SK-N-SH treated with all-trans-retinoic acid at 6 μM for 48 hours (cell line): ENCODE measurements at regions not wholly inside any gene's neighbourhood (a gene's known extent, or its start where the extent isn't known, plus 50 kb on each side); places are given as distances from the start of the nearest gene placed in this dataset.

Experiments
- ATAC-seq: fragments of 200-7000 bp; cut with Tn5 transposase; 3 replicates; pipeline ENCODE4 v1.9.1; 2020; ENCODE audit warnings: mild to moderate bottlenecking, moderate library complexity
- ARNTL ChIP-seq: fragments of 450-650 bp; formaldehyde crosslinking; IDR thresholded peaks from 2 replicates; pipeline ENCODE4 v1.5.0; 2020; ENCODE audit warnings: low read depth, mild to moderate bottlenecking, moderate library complexity, borderline replicate concordance
- BACH2 ChIP-seq: fragments of 250-450 bp; sonication (Bioruptor Pico); IDR thresholded peaks from 2 replicates; pipeline ENCODE4 v1.9.0; 2021; ENCODE audit warnings: mild to moderate bottlenecking, borderline replicate concordance
- CSDC2 ChIP-seq: fragments of 250-450 bp; sonication (Bioruptor Pico); IDR thresholded peaks from 2 replicates; pipeline ENCODE4 v1.5.0; 2020; ENCODE audit warnings: mild to moderate bottlenecking, moderate library complexity
- CSRNP3 ChIP-seq: fragments of 250-450 bp; sonication (Bioruptor Pico); IDR thresholded peaks from 2 replicates; pipeline ENCODE4 v1.5.1; 2021; ENCODE audit warnings: mild to moderate bottlenecking, moderate library complexity
- ESRRG ChIP-seq: fragments of 250-450 bp; sonication (Bioruptor Pico); IDR thresholded peaks from 2 replicates; pipeline ENCODE4 v1.6.1; 2021; ENCODE audit warnings: mild to moderate bottlenecking
- GLIS3 ChIP-seq: fragments of 250-450 bp; sonication (Bioruptor Pico); IDR thresholded peaks from 2 replicates; pipeline ENCODE4 v1.5.0; 2020; ENCODE audit warnings: mild to moderate bottlenecking, moderate library complexity
- ISL1 ChIP-seq: fragments of 250-450 bp; sonication (Bioruptor Pico); IDR thresholded peaks from 2 replicates; pipeline ENCODE4 v2.1.2; 2022; ENCODE audit warnings: mild to moderate bottlenecking, moderate library complexity
- OSR1 ChIP-seq: fragments of 250-450 bp; sonication (Bioruptor Pico); IDR thresholded peaks from 2 replicates; pipeline ENCODE4 v1.8.0; 2022; ENCODE audit warnings: moderate library complexity, mild to moderate bottlenecking, inconsistent platforms
- PATZ1 ChIP-seq: fragments of 250-450 bp; sonication (Bioruptor Pico); IDR thresholded peaks from 2 replicates; pipeline ENCODE4 v1.8.0; 2020; ENCODE audit warnings: mild to moderate bottlenecking, moderate library complexity, borderline replicate concordance
- POU6F1 ChIP-seq: fragments of 250-450 bp; sonication (Bioruptor Pico); IDR thresholded peaks from 2 replicates; pipeline ENCODE4 v1.8.0; 2021; ENCODE audit warnings: low read depth, mild to moderate bottlenecking, moderate library complexity, borderline replicate concordance
- PPARA ChIP-seq: fragments of 250-450 bp; sonication (Bioruptor Pico); IDR thresholded peaks from 2 replicates; pipeline ENCODE4 v1.5.0; 2020; ENCODE audit warnings: mild to moderate bottlenecking, borderline replicate concordance
- RARB ChIP-seq: fragments of 250-450 bp; sonication (Bioruptor Pico); IDR thresholded peaks from 2 replicates; pipeline ENCODE4 v1.8.0; 2021; ENCODE audit warnings: mild to moderate bottlenecking, moderate library complexity
- SNAI2 ChIP-seq: fragments of 250-450 bp; sonication (Bioruptor Pico); IDR thresholded peaks from 2 replicates; pipeline ENCODE4 v1.5.0; 2020; ENCODE audit warnings: mild to moderate bottlenecking, moderate library complexity
- TCF4 ChIP-seq: fragments of 250-450 bp; sonication (Bioruptor Pico); IDR thresholded peaks from 2 replicates; pipeline ENCODE4 v1.8.0; 2021; ENCODE audit warnings: mild to moderate bottlenecking, moderate library complexity, borderline replicate concordance
- TOX ChIP-seq: fragments of 250-450 bp; sonication (Bioruptor Pico); IDR thresholded peaks from 2 replicates; pipeline ENCODE4 v1.8.0; 2021; ENCODE audit warnings: mild to moderate bottlenecking, moderate library complexity, borderline replicate concordance
- ZC3H10 ChIP-seq: fragments of 250-450 bp; sonication (Bioruptor Pico); IDR thresholded peaks from 2 replicates; pipeline ENCODE4 v1.5.1; 2021; ENCODE audit warnings: mild to moderate bottlenecking, moderate library complexity
- ZFP3 ChIP-seq: fragments of 250-450 bp; sonication (Bioruptor Pico); IDR thresholded peaks from 2 replicates; pipeline ENCODE4 v1.5.0; 2020; ENCODE audit warnings: mild to moderate bottlenecking, moderate library complexity
- ZFP30 ChIP-seq: fragments of 450-650 bp; formaldehyde crosslinking; IDR thresholded peaks from 2 replicates; pipeline ENCODE4 v1.5.0; 2022; ENCODE audit warnings: mild to moderate bottlenecking, moderate library complexity
- ZNF565 ChIP-seq: fragments of 450-650 bp; formaldehyde crosslinking; conservative IDR thresholded peaks from 2 replicates; pipeline ENCODE4 v1.5.0; 2020; ENCODE audit warnings: low read depth, mild to moderate bottlenecking, moderate library complexity
- ZNF70 ChIP-seq: fragments of 450-650 bp; formaldehyde crosslinking; IDR thresholded peaks from 2 replicates; pipeline ENCODE4 v1.5.0; 2020; ENCODE audit warnings: mild to moderate bottlenecking, moderate library complexity
- ZNF8 ChIP-seq: fragments of 450-650 bp; formaldehyde crosslinking; IDR thresholded peaks from 2 replicates; pipeline ENCODE4 v1.5.0; 2020; ENCODE audit warnings: mild to moderate bottlenecking, moderate library complexity
- TF ChIP-seq, protein P1 (sequence below): fragments of 250-450 bp; sonication (Bioruptor Pico); IDR thresholded peaks from 2 replicates; pipeline ENCODE4 v1.5.0; 2020; ENCODE audit warnings: mild to moderate bottlenecking, moderate library complexity
- TF ChIP-seq, protein P2 (sequence below): fragments of 250-450 bp; sonication (Bioruptor Pico); IDR thresholded peaks from 2 replicates; pipeline ENCODE4 v1.5.1; 2020; ENCODE audit warnings: low read depth, mild to moderate bottlenecking, moderate library complexity

GRCh38 chr2:63777816-63778215 lies 63.9 kb upstream of the UGP2 start:
- no peak for ATAC-seq
- TF ChIP-seq TCF4 (CRISPR knock-in tag) (no peak), POU6F1 (no peak), SNAI2 (CRISPR knock-in tag) (no peak), ISL1 (no peak), BACH2 (CRISPR knock-in tag) (no peak), ZFP30 (no peak), ZNF8 (CRISPR knock-in tag) (no peak), ZNF565 (no peak), CSRNP3 (CRISPR knock-in tag) (no peak), TOX (CRISPR knock-in tag) (no peak), GLIS3 (CRISPR knock-in tag) (no peak), ZFP3 (CRISPR knock-in tag) (no peak), PPARA (no peak), CSDC2 (CRISPR knock-in tag) (no peak), PATZ1 (no peak), ZC3H10 (CRISPR knock-in tag) (no peak), ESRRG (CRISPR knock-in tag) (no peak), ARNTL (no peak)
- TF ChIP-seq, protein P1, sequence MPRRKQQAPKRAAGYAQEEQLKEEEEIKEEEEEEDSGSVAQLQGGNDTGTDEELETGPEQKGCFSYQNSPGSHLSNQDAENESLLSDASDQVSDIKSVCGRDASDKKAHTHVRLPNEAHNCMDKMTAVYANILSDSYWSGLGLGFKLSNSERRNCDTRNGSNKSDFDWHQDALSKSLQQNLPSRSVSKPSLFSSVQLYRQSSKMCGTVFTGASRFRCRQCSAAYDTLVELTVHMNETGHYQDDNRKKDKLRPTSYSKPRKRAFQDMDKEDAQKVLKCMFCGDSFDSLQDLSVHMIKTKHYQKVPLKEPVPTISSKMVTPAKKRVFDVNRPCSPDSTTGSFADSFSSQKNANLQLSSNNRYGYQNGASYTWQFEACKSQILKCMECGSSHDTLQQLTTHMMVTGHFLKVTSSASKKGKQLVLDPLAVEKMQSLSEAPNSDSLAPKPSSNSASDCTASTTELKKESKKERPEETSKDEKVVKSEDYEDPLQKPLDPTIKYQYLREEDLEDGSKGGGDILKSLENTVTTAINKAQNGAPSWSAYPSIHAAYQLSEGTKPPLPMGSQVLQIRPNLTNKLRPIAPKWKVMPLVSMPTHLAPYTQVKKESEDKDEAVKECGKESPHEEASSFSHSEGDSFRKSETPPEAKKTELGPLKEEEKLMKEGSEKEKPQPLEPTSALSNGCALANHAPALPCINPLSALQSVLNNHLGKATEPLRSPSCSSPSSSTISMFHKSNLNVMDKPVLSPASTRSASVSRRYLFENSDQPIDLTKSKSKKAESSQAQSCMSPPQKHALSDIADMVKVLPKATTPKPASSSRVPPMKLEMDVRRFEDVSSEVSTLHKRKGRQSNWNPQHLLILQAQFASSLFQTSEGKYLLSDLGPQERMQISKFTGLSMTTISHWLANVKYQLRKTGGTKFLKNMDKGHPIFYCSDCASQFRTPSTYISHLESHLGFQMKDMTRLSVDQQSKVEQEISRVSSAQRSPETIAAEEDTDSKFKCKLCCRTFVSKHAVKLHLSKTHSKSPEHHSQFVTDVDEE = no peak
- TF ChIP-seq, protein P2, sequence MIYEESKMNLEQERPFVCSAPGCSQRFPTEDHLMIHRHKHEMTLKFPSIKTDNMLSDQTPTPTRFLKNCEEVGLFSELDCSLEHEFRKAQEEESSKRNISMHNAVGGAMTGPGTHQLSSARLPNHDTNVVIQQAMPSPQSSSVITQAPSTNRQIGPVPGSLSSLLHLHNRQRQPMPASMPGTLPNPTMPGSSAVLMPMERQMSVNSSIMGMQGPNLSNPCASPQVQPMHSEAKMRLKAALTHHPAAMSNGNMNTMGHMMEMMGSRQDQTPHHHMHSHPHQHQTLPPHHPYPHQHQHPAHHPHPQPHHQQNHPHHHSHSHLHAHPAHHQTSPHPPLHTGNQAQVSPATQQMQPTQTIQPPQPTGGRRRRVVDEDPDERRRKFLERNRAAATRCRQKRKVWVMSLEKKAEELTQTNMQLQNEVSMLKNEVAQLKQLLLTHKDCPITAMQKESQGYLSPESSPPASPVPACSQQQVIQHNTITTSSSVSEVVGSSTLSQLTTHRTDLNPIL (CRISPR knock-in tag) = no peak

DNA sequence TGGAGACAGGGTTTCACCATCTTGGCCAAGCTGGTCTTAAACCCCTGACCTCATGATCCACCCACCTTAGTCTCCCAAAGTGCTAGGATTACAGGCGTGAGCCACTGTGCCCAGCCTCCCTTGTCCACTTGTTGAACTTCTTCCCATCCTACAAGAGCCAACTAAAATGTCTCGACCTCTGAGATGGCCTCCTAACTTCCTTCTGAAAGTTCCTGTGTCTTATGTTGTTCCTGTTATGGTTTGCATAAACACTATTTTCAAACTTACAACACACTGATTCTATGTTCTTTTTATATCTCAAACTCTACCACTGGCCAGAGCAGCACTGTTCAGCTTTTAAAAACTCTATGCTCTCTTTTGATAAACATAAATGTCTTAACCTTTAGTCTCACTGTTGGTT lies 63.3 kb upstream of the UGP2 start:
- ATAC-seq = no peak
- TF ChIP-seq ZNF8 (CRISPR knock-in tag) (no peak), PPARA (no peak), RARB (no peak), OSR1 (CRISPR knock-in tag) (no peak), POU6F1 (no peak), CSDC2 (CRISPR knock-in tag) (no peak), ZC3H10 (CRISPR knock-in tag) (no peak), ZNF70 (no peak), GLIS3 (CRISPR knock-in tag) (no peak), ZFP30 (no peak), SNAI2 (CRISPR knock-in tag) (no peak)
- TF ChIP-seq, protein P1 = no peak
- TF ChIP-seq, all 23 proteins: peak for 0
